Muscle of leg (tissue), 3 donors: ENCODE measurements at regions not wholly inside any gene's neighbourhood (a gene's known extent, or its start where the extent isn't known, plus 50 kb on each side); places are given as distances from the start of the nearest gene placed in this dataset.
"Not testable (repeated sequence)": the region's sequence is repeated elsewhere in the genome, so short reads cannot be mapped to it uniquely, and the experiment has no call there.

Experiments
- DNase-seq: peaks from one replicate; pipeline ENCODE4 v3.0.0; 2013
- H3K27ac ChIP-seq: one replicate; pipeline ENCODE4 v1.5.1; 2013; ENCODE audit warnings: mild to moderate bottlenecking, low read length, control low read depth
- H3K27me3 ChIP-seq: one replicate; pipeline ENCODE4 v1.6.1; 2013; ENCODE audit warnings: low read length; ENCODE audit not compliant: control insufficient read depth, insufficient read depth
- H3K36me3 ChIP-seq: one replicate; pipeline ENCODE4 v1.6.1; 2013; ENCODE audit warnings: low read length; ENCODE audit not compliant: control insufficient read depth, insufficient read depth
- H3K4me1 ChIP-seq: one replicate; pipeline ENCODE4 v1.6.1; 2013; ENCODE audit warnings: low read length; ENCODE audit not compliant: control insufficient read depth, insufficient read depth
- H3K4me3 ChIP-seq: one replicate; pipeline ENCODE4 v1.5.1; 2013; ENCODE audit warnings: low read length, control low read depth
- H3K9me3 ChIP-seq: replicated peaks from 2 replicates; pipeline ENCODE4 v1.6.1; 2013; ENCODE audit warnings: low read depth, low read length; ENCODE audit not compliant: control insufficient read depth
- WGBS: methylation state at CpG from one replicate; pipeline ENCODE4 v1.1.5; 2013; ENCODE audit warnings: missing lambda C conversion rate; ENCODE audit not compliant: insufficient coverage; 5-methylcytosine and 5-hydroxymethylcytosine counted together

- H3K4me3 ChIP-seq, H3K9me3 ChIP-seq, DNase-seq, H3K36me3 ChIP-seq, H3K27ac ChIP-seq, H3K4me1 ChIP-seq, H3K27me3 ChIP-seq: not testable (repeated sequence)
- WGBS: 90% methylated on average over 2 of the region's 6 CpGs
These were observed 1362.0 kb downstream of the CDH12 start for GRCh38 chr5:21491182-21491581.

DNA sequence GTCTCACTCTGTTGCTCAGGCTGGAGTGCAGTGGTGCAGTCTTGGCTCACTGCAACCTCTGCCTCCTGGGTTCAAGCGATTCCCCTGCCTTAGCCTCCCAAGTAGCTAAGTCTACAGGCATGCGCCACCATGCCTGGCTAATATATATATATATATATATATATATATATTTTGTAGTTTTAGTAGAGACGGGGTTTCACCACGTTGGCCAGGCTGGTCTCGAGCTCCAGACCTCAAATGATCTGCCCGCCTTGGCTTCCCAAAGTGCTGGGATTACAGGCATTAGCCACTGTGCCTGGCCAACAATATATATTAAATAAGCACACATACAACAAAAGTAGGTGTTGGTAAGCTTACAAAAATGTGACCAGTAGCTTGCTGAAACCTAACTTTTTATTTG, 1364.3 kb downstream of the CDH12 start:
- not testable (repeated sequence) for H3K36me3 ChIP-seq, DNase-seq, H3K27ac ChIP-seq, H3K27me3 ChIP-seq, H3K4me1 ChIP-seq, H3K9me3 ChIP-seq, H3K4me3 ChIP-seq
- no CpG with 5 or more reads among the region's 6 CpGs for WGBS

GRCh38 chr5:21485458-21486000, 1367.6 kb downstream of the CDH12 start:
- H3K9me3 ChIP-seq, H3K4me3 ChIP-seq, H3K27me3 ChIP-seq, DNase-seq, H3K36me3 ChIP-seq, H3K27ac ChIP-seq: not testable (repeated sequence)
- 92% methylated on average over 3 of the region's 7 CpGs for WGBS
- H3K4me1 ChIP-seq: peaks cover 12% of the 10 kb centered on the region

- not testable (repeated sequence) for H3K27ac ChIP-seq, H3K36me3 ChIP-seq, H3K9me3 ChIP-seq, H3K4me3 ChIP-seq, DNase-seq, H3K27me3 ChIP-seq
- peaks cover 12% of the 10 kb centered on the region for H3K4me1 ChIP-seq
- WGBS: no CpG with 5 or more reads among the region's 19 CpGs
These were observed 1368.7 kb downstream of the CDH12 start for GRCh38 chr5:21484498-21484889.

DNA sequence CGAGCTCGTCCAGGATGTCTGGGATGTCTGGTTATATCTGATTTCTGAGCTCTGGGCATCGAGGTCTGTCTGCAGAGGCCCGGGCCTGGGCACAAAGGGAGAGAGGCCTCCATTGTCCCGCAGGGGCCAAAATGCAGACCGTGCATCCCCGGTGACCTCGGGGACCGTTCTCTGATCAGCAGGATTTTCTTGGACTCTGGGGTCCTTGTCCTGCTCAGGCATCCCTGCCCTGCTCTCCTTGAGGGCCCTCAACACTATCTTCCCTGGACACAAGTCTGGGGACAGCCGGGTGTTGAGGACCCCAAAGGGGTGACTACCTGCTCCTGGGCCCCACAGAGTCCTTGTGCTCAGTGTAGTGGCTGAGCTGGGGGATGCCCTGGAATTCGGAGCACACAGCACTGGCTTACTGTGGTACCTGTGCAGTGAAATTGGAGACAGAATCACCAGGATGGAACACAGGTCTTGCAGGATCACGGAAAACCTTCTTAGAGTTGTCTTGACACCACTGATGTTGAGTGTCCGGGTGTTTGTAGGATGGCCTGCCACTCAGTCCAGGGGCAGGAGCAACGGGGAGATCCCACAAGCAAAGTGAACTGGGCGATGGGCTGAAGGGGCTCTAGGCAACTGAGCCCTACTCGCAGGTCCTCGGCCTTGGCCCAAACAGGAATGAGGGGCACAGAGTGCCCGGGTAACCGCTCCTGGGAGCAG, 1369.2 kb downstream of the CDH12 start:
- H3K9me3 ChIP-seq, H3K27me3 ChIP-seq, H3K4me3 ChIP-seq, H3K27ac ChIP-seq, H3K36me3 ChIP-seq, DNase-seq: not testable (repeated sequence)
- WGBS: 92% methylated on average over 14 of the region's 19 CpGs
- H3K4me1 ChIP-seq: peaks cover 12% of the 10 kb centered on the region

DNA sequence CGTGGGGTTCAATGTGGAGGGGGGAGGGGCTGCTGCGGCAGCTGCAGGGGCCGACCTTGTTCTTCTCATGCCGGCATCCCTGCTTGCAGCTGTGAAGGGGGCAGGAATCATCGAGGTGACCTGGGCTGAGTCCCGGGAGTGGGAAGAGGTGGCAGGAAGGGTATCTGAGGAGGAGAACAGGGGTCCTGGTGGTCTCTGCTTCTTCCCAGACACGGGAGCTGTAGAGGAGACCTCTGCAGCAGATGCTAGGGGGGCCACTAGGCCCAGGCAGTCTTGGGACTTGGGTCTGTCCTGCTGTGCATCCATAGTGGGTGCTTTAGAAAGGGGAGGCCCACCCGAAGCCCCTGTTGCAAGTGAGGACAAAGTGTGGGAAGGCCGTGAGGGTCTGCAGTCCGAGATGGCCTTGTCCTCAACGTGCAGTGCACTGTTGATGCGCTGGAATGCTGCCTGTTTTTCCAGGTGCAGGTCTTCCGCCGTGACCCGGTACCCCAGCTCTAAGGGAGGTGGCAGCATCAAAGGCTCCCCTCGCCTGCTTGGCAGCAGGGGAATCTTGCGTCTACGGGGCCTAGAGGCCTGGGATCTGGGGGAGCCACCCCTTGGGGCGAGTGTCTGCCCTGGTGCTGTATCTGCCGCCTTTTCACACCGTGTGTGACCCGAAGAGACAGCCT, 1370.0 kb downstream of the CDH12 start:
- WGBS: 81% methylated on average over 14 of the region's 22 CpGs

GRCh38 chr5:21482522-21482921, 1370.6 kb downstream of the CDH12 start:
- H3K4me3 ChIP-seq, H3K27me3 ChIP-seq, H3K36me3 ChIP-seq, H3K27ac ChIP-seq, H3K9me3 ChIP-seq: not testable (repeated sequence)
- WGBS: 73% methylated on average over 8 of the region's 13 CpGs
- DNase-seq: peak; percentile 24
- H3K4me1 ChIP-seq: peaks cover 12% of the 10 kb centered on the region

More for the DNA sequence above, 1370.0 kb downstream of the CDH12 start:
- H3K4me1 ChIP-seq: peaks cover 12% of the 10 kb centered on the region
- not testable (repeated sequence) for H3K9me3 ChIP-seq, H3K27me3 ChIP-seq, H3K4me3 ChIP-seq, DNase-seq, H3K27ac ChIP-seq, H3K36me3 ChIP-seq

GRCh38 chr5:21481320-21482270, 1371.5 kb downstream of the CDH12 start:
- not testable (repeated sequence) for H3K27me3 ChIP-seq, H3K4me3 ChIP-seq, H3K36me3 ChIP-seq, H3K9me3 ChIP-seq
- peak; percentile 37 for DNase-seq
- Histone ChIP-seq H3K4me1 (peaks cover 12% of the 10 kb centered on the region), H3K27ac (peak overlapping the region; percentile 53)
- WGBS: 72% methylated on average over 19 of the region's 24 CpGs

GRCh38 chr5:21480054-21480453, 1373.1 kb downstream of the CDH12 start:
- DNase-seq, H3K9me3 ChIP-seq, H3K27ac ChIP-seq, H3K36me3 ChIP-seq, H3K4me3 ChIP-seq, H3K27me3 ChIP-seq: not testable (repeated sequence)
- WGBS: no CpG with 5 or more reads among the region's 4 CpGs
- peaks cover 12% of the 10 kb centered on the region for H3K4me1 ChIP-seq

- WGBS: 100% methylated on average over 1 of the region's 6 CpGs
- not testable (repeated sequence) for H3K36me3 ChIP-seq, H3K4me3 ChIP-seq, H3K4me1 ChIP-seq, DNase-seq, H3K9me3 ChIP-seq, H3K27me3 ChIP-seq, H3K27ac ChIP-seq
These were observed 1379.2 kb downstream of the CDH12 start for GRCh38 chr5:21473981-21474380.
